CD14-positive monocyte (primary cell): ENCODE measurements at regions not wholly inside any gene's neighbourhood (a gene's known extent, or its start where the extent isn't known, plus 50 kb on each side); places are given as distances from the start of the nearest gene placed in this dataset.
"Not testable (repeated sequence)": the region's sequence is repeated elsewhere in the genome, so short reads cannot be mapped to it uniquely, and the experiment has no call there.

Experiments
- DNase-seq, 3 donors: peaks; one replicate each; pipeline ENCODE4 v3.0.0-alpha.2; 2011 to 2022
- H2AFZ ChIP-seq: 2 replicates; pipeline ENCODE4 v1.6.0; 2012; ENCODE audit warnings: mild to moderate bottlenecking, low read depth, low read length, inconsistent platforms; ENCODE audit not compliant: insufficient read depth, poor library complexity, severe bottlenecking
- H3K27ac ChIP-seq, 2 donors: 1 replicate in 1 of 2; 2 replicates in 1 of 2; pipeline ENCODE4 v1.5.1; 2012 to 2013; ENCODE audit warnings: low read length in 2 of 2, control low read depth in 1 of 2, inconsistent platforms in 1 of 2, low read depth in 1 of 2, mild to moderate bottlenecking in 1 of 2
- H3K27me3 ChIP-seq, 2 donors: one replicate each; pipeline versions ENCODE4 v1.6.0 to v1.6.1; 2011 to 2013; ENCODE audit warnings: low read length in 2 of 2; ENCODE audit not compliant: control insufficient read depth in 2 of 2, insufficient read depth in 2 of 2
- H3K36me3 ChIP-seq, 2 donors: replicated peaks in 1 of 2; 1 replicate in 1 of 2; 2 replicates in 1 of 2; pipeline versions ENCODE4 v1.5.1 to v1.6.1; 2012 to 2013; ENCODE audit warnings: low read length in 2 of 2, control low read depth in 1 of 2, inconsistent platforms in 1 of 2, mild to moderate bottlenecking in 1 of 2; ENCODE audit not compliant: insufficient read depth in 2 of 2, control insufficient read depth in 1 of 2
- H3K4me1 ChIP-seq, 2 donors: 1 replicate in 1 of 2; 2 replicates in 1 of 2; pipeline versions ENCODE4 v1.5.1 to v1.6.1; 2012 to 2013; ENCODE audit warnings: low read length in 2 of 2, control low read depth in 1 of 2, inconsistent platforms in 1 of 2, mild to moderate bottlenecking in 1 of 2, moderate library complexity in 1 of 2; ENCODE audit not compliant: insufficient read depth in 2 of 2, control insufficient read depth in 1 of 2
- H3K4me2 ChIP-seq: replicated peaks from 2 replicates; pipeline ENCODE3; 2012; ENCODE audit warnings: low read length, moderate library complexity, mild to moderate bottlenecking; ENCODE audit not compliant: poor library complexity, severe bottlenecking; ENCODE audit errors: extremely low read depth
- H3K4me3 ChIP-seq, 3 experiments: fragments of 200-600 bp in 1 of 3; sonication (generic) in 1 of 3; replicated peaks in 1 of 3; 1 replicate in 2 of 3; 2 replicates in 1 of 3; pipeline ENCODE4 v1.5.1; 2011 to 2013; ENCODE audit warnings: low read length in 3 of 3, mild to moderate bottlenecking in 3 of 3, control low read depth in 2 of 3, low read depth in 2 of 3, inconsistent platforms in 1 of 3, moderate library complexity in 1 of 3
- H3K79me2 ChIP-seq: 2 replicates; pipeline ENCODE4 v1.6.0; 2012; ENCODE audit warnings: mild to moderate bottlenecking, control low read depth, inconsistent platforms, low read length, moderate library complexity; ENCODE audit not compliant: insufficient read depth
- H3K9ac ChIP-seq: 2 replicates; pipeline ENCODE4 v1.6.0; 2017; ENCODE audit warnings: low read length, mild to moderate bottlenecking; ENCODE audit not compliant: insufficient read depth, poor library complexity, severe bottlenecking
- H3K9me3 ChIP-seq, 2 donors: replicated peaks in 1 of 2; 1 replicate in 1 of 2; 2 replicates in 1 of 2; pipeline versions ENCODE4 v1.5.1 to v1.6.1; 2012 to 2013; ENCODE audit warnings: low read length in 2 of 2, control low read depth in 1 of 2; ENCODE audit not compliant: control insufficient read depth in 1 of 2, insufficient read depth in 1 of 2
- H4K20me1 ChIP-seq: 2 replicates; pipeline ENCODE4 v1.6.0; 2012; ENCODE audit warnings: mild to moderate bottlenecking, low read length, control low read depth, moderate library complexity; ENCODE audit not compliant: insufficient read depth
- H3K27ac Mint-ChIP-seq, 7 donors: one replicate each; pipeline ENCODE4 v1.8.0; 2020; ENCODE audit warnings: mild to moderate bottlenecking in 7 of 7, mixed read lengths in 7 of 7, moderate library complexity in 6 of 7, inconsistent platforms in 2 of 7
- H3K27me3 Mint-ChIP-seq, 3 donors: one replicate each; pipeline ENCODE4 v1.8.0; 2021 to 2022; ENCODE audit warnings: low read depth in 3 of 3, mild to moderate bottlenecking in 3 of 3, mixed read lengths in 3 of 3, moderate library complexity in 3 of 3, inconsistent platforms in 1 of 3
- H3K36me3 Mint-ChIP-seq, 2 donors: one replicate each; pipeline ENCODE4 v1.8.0; 2020; ENCODE audit warnings: mixed read lengths in 2 of 2, inconsistent platforms in 1 of 2, mild to moderate bottlenecking in 1 of 2
- H3K4me1 Mint-ChIP-seq: one replicate; pipeline ENCODE4 v1.8.0; 2020; ENCODE audit warnings: mild to moderate bottlenecking, mixed read lengths
- H3K4me3 Mint-ChIP-seq, 2 donors: one replicate each; pipeline ENCODE4 v1.8.0; 2020; ENCODE audit warnings: mild to moderate bottlenecking in 2 of 2, mixed read lengths in 2 of 2, moderate library complexity in 1 of 2
- H3K9me3 Mint-ChIP-seq, 7 donors: one replicate each; pipeline ENCODE4 v1.8.0; 2020 to 2022; ENCODE audit warnings: mixed read lengths in 7 of 7, mild to moderate bottlenecking in 6 of 7, moderate library complexity in 6 of 7, inconsistent platforms in 2 of 7
- CTCF ChIP-seq: fragments of 200-600 bp; IDR thresholded peaks from one replicate; pipeline ENCODE4 v1.8.0; 2022; ENCODE audit warnings: antibody characterized with exemption, mild to moderate bottlenecking
- WGBS: methylation state at CpG from one replicate; pipeline ENCODE4 v1.1.5; 2013; ENCODE audit warnings: missing lambda C conversion rate; ENCODE audit not compliant: insufficient coverage; 5-methylcytosine and 5-hydroxymethylcytosine counted together
- intact Hi-C, 2 donors: fragments of 100-400 bp; cut with micrococcal nuclease; formaldehyde crosslinking; loops; one replicate each; pipeline versions ENCODE4 v1.15.0 to v1.15.1; 2023

GRCh38 chr5:159519365-159519764 is 189.1 kb upstream of the IL12B start:
- WGBS, result 75% methylated on average over 6 of the region's 7 CpGs
- no peak overlapping the region for H2AFZ ChIP-seq

GRCh38 chr5:159522841-159523240 is 192.6 kb upstream of the IL12B start:
- no peak overlapping the region for H3K4me3 ChIP-seq
- peaks cover 0 to 3% (median 0%) of the 10 kb centered on the region in 7 donors for H3K9me3 Mint-ChIP-seq
- no peaks in the 10 kb centered on the region for H3K27me3 ChIP-seq
- H3K36me3 Mint-ChIP-seq, result no peaks in the 10 kb centered on the region
- no peaks in the 10 kb centered on the region for H3K36me3 ChIP-seq
- intact Hi-C loops, result no loop called here
- no peak overlapping the region for H3K9ac ChIP-seq
- no peak overlapping the region for H2AFZ ChIP-seq
- no peak overlapping the region for H3K27ac Mint-ChIP-seq
- no peak overlapping the region for H3K27ac ChIP-seq
- no peak overlapping the region for H3K4me2 ChIP-seq
- H3K4me3 Mint-ChIP-seq, result no peak overlapping the region
- no peak for DNase-seq
- H3K9me3 ChIP-seq, result no peaks in the 10 kb centered on the region
- WGBS, result no CpG with 5 or more reads among the region's 2 CpGs
- no peaks in the 10 kb centered on the region for H3K4me1 ChIP-seq
- H3K27me3 Mint-ChIP-seq, result peaks cover 0 to 3% (median 3%) of the 10 kb centered on the region in 3 donors
- H3K4me1 Mint-ChIP-seq, result no peaks in the 10 kb centered on the region
- no peaks in the 10 kb centered on the region for H4K20me1 ChIP-seq
- H3K79me2 ChIP-seq, result no peaks in the 10 kb centered on the region
- TF ChIP-seq CTCF, result no peak

More at GRCh38 chr5:159519365-159519764, 189.1 kb upstream of the IL12B start:
- peaks cover 2% of the 10 kb centered on the region for H3K4me1 Mint-ChIP-seq
- Histone ChIP-seq H3K9ac (no peak overlapping the region), H3K27ac (no peak overlapping the region), H3K27me3 (no peaks in the 10 kb centered on the region), H4K20me1 (no peaks in the 10 kb centered on the region), H3K4me2 (no peak overlapping the region), H3K4me3 (no peak overlapping the region), H3K79me2 (no peaks in the 10 kb centered on the region), H3K9me3 (no peaks in the 10 kb centered on the region), H3K4me1 (no peaks in the 10 kb centered on the region), H3K36me3 (no peaks in the 10 kb centered on the region)
- no peak for DNase-seq
- peaks cover 2 to 6% (median 3%) of the 10 kb centered on the region in 3 donors for H3K27me3 Mint-ChIP-seq
- H3K27ac Mint-ChIP-seq, result no peak overlapping the region
- TF ChIP-seq CTCF, result no peak
- no peak overlapping the region for H3K4me3 Mint-ChIP-seq
- no peaks in the 10 kb centered on the region for H3K36me3 Mint-ChIP-seq
- intact Hi-C loops, result loop anchor here in 1 of 2 donors (5.0 kb wide), 1 partner anchor 398 kb away; the partner anchor contains the start of gene ADRA1B
- H3K9me3 Mint-ChIP-seq, result peaks cover 0 to 3% (median 0%) of the 10 kb centered on the region in 7 donors

GRCh38 chr5:159524279-159524678 is 194.0 kb upstream of the IL12B start:
- H3K27ac ChIP-seq, DNase-seq, H3K79me2 ChIP-seq, H3K36me3 ChIP-seq, H3K27me3 Mint-ChIP-seq, H3K4me3 ChIP-seq, H3K9me3 Mint-ChIP-seq, H3K4me1 Mint-ChIP-seq, intact Hi-C loops, H2AFZ ChIP-seq, H3K27me3 ChIP-seq, H3K9me3 ChIP-seq, H3K4me2 ChIP-seq, H3K27ac Mint-ChIP-seq, H3K4me1 ChIP-seq, H3K9ac ChIP-seq, H4K20me1 ChIP-seq, H3K36me3 Mint-ChIP-seq, H3K4me3 Mint-ChIP-seq: not testable (repeated sequence)
- no CpG with 5 or more reads among the region's 2 CpGs for WGBS
